CD4-positive, alpha-beta T cell treated with Interleukin-6 at 100 ng/mL for 8 hours (primary cell): ENCODE measurements at regions not wholly inside any gene's neighbourhood (a gene's known extent, or its start where the extent isn't known, plus 50 kb on each side); places are given as distances from the start of the nearest gene placed in this dataset.

Experiments used
- DNase-seq: peaks from one replicate; pipeline ENCODE4 v3.0.0-alpha.2; 2020; ENCODE audit warnings: mixed read lengths, low spot score

GRCh38 chr15:95653361-95653805, 677.1 kb upstream of the NR2F2 start:
- no peak for DNase-seq

- DNase-seq: no peak
Observed at GRCh38 chr15:95655089-95655607, 675.4 kb upstream of the NR2F2 start.

DNA sequence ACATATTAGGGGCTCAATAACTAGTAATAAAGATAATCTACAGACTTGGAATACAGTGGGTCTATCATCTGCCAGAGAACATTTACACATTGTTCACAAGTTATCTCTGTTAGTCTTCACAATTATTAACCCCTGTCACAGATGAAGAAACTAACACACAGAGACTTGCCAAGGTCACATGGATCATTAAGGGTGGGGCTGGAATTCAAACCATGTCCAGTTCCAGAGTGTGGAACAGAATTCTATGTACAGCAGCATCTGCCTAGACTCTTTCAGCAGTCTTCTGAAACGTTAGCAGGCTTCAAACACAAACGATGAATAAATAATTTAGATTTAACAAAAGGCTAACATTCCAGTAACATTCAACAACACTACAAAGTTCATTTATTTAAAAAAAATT, 673.9 kb upstream of the NR2F2 start:
- no peak for DNase-seq

DNA sequence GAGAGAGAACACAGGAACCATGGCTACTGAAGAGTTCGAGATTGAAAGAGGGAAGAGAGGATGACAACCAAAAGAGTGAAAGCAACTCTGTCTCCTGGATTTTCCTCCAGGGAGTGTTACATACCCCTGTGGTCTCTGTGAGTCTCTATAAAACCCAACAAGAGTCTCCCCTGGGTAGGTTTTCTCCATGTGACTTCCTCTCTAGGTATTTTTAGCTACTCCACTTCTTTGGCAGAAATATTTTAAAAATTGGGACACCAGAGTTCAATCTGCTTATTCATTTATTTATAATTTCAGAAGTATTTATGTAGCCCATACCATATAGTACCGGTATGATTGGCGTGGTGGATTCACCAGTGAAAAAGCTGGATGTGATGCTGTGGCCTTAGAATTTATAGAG, 671.7 kb upstream of the NR2F2 start:
- no peak for DNase-seq

DNA sequence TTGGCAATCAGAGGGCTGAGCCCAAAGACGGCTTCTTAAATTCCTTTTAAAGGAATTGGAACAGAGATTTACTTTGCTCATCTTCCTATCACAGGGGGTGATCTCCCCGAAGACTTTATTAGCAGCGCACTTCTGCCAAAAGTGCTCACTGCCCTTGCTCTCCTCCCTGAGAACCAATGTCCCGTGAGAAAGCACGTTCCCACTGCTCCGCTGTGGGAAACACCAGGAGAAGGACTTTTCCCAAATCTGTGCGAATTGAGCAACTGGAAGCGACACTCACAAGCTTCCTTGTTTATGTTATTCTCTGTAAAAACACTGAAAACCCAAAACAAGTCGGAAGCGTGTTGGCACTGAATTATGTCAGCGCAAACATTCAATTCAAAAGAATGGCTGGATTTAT, 670.8 kb upstream of the NR2F2 start:
- DNase-seq: no peak

GRCh38 chr15:95662638-95663037, 667.9 kb upstream of the NR2F2 start:
- DNase-seq: no peak

GRCh38 chr15:95663156-95664100, 667.1 kb upstream of the NR2F2 start:
- DNase-seq: no peak

GRCh38 chr15:95664450-95664849, 666.0 kb upstream of the NR2F2 start:
- no peak for DNase-seq

- DNase-seq: no peak
Observed at GRCh38 chr15:95669146-95669922, 661.2 kb upstream of the NR2F2 start.

GRCh38 chr15:95674031-95674430, 656.5 kb upstream of the NR2F2 start:
- no peak for DNase-seq

- DNase-seq: no peak
Observed at GRCh38 chr15:95676500-95676899, 654.0 kb upstream of the NR2F2 start.

DNA sequence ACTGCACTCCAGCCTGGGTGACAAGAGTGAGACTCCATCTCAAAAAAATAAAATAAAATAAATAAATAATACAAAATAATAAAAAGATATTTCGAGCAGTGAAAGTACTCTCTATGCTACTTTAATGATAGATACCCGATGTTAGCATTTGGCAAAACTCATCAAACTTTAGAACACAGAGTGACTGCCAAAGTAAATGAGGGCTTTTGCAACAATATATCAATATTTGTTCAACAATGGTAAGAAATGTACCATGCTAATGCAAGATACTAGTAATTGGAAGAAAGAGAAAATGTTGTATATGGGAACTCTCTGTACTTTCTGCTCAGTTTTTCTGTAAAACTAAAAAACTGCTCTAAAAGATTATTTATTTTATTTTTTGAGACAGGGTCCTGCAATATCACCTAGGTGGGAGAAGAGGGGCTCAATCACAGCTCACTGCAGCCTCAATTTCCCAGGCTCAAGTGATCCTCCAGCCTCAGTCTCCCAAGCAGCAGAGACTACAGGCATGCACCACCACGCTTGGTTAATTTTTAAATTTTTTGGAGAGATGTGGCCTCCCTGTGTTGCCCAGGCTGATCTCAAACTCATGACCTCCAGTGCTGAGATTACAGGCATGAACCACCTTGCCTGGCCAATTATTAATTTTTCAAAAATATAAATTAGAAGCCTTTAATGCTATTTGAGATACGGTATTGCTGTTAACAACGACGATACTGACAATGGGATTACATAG, 650.5 kb upstream of the NR2F2 start:
- DNase-seq: no peak

- DNase-seq: no peak
Observed at GRCh38 chr15:95680728-95681127, 649.8 kb upstream of the NR2F2 start.

DNA sequence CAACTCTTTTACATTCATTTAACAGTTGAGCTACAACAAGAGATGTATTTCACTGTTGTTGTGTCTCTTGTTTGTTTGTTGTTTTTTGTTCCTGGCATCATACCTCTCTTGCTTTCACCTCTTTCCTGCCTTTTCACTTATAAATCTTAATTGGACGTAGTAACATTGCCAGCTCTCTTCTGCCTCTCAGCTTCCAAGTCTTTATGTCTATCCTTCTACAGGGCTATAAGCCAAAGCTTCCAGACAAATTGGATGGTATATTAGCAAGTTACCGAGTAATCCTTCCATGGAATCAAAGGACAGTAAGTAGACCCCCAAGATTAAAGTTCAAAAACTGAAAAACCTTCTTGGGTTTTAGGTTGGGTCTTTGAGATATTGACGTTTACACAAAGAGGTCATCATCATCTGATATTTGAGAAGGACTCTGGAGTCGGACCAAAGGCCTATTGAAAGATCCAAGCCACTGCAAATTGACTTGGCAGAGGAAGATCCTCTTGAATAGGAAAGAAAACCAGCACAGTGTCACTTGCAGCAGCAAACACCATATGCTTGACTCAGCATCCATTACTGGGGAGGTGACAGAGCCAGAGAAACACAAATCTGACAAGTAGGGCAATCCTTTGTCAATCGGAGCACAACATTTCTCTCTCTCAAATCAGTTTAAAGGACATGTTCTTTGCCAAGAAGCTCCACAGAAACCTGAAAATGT, 648.5 kb upstream of the NR2F2 start:
- no peak for DNase-seq

GRCh38 chr15:95684126-95684525, 646.4 kb upstream of the NR2F2 start:
- no peak for DNase-seq

GRCh38 chr15:95684693-95685115, 645.8 kb upstream of the NR2F2 start:
- DNase-seq: no peak

- DNase-seq: no peak
Observed at GRCh38 chr15:95687061-95687460, 643.4 kb upstream of the NR2F2 start.

GRCh38 chr15:95687686-95688085, 642.8 kb upstream of the NR2F2 start:
- DNase-seq: no peak

DNA sequence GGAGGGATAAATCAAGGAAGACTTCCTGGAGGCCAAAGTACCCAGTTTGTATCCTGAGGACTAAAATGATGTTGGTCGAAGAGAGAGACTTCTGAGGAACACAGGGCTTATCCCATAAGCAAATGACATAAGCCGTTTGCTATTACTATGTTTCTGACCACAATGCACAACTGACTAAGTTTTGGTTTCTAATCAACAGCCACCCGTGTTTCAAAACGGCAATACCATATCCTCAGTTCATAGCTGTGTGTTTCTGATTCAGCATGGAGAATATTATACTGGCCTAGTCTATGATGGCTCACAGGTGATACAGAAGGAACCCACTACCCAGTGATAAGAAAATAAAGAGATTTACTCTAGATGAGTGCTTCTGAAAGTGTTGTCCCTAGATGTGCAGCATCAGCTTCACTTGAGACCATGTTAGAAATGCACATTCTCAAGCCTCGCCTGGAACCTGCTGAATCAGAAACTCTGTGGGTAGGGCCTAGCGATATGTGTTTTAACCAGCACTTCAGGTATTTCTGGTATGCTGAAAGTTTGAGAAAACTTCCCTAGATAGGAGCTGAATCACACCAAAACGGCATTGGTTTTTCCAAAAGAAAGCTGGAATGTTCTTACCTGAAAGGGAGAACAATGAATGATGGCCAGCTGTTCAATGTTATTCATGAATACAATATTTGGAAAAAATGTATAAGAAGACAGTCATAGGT, 639.7 kb upstream of the NR2F2 start:
- no peak for DNase-seq

- DNase-seq: no peak
Observed at GRCh38 chr15:95693917-95694316, 636.6 kb upstream of the NR2F2 start.

DNA sequence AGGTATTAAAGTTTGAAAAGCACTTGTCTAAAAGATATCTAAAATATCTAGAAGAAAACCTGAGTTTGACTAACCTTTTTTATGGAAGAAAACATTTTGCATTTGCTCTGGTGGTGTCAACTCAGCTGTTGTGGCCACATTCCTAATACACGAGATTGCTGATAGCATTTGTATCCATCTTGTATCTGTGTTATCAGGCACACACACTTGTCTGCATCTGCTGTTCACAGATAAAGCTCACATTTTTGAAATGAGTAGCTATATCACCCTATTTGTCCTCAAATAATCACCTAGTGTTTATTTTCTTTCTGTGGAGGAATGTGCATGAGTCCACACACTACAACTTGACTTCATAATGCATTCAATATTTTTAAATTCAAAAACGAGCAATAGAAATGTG, 632.3 kb upstream of the NR2F2 start:
- DNase-seq: no peak
